ENCODE measurements at regions not wholly inside any gene's neighbourhood (a gene's known extent, or its start where the extent isn't known, plus 50 kb on each side); places are given as distances from the start of the nearest gene placed in this dataset.
"Not testable (repeated sequence)": the region's sequence is repeated elsewhere in the genome, so short reads cannot be mapped to it uniquely, and the experiment has no call there.

DNA sequence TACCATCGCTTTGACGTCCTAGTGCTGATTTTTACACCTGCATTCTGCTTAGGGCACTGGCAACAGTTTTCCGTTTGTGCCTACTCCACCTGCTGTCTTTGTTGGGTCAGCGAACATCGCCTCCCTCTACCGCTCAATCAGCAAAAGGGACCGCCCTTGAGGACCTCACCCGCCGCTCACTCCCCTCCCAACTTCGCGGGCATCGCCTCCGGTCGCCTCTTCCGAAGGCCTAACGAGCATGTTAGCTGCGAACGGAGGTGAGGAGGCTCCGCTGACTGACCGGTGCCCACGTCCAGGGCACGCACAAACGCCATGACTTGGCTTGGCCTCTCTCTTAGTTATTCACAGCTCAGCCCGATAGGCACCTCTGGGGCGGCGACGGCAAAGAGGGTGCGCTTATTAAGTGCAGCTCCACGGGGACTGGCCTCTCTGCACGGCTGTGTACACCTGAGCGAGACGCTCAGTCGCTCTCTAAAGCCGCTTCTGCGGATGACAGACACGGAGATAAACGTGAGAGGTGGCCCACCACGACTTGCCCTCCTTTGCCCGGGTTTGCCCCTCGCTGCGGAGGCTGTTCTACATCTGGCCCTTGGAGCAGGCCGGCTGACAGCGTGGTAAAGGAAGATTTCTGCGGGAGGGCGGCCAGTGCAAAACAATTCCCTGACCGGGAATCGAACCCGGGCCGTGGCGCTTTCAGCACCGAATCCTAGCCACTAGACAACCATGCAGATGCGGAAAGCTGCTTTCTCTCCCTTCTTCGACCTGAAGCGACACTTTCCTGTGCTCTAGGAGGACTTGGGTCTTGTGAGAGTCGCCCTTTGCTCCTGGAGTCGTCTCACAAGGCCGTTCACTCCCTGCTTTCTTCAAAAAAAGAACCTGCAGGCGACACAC, 81.6 kb upstream of the FCGR1A start:
- DNase-seq: not testable (repeated sequence)

DNA sequence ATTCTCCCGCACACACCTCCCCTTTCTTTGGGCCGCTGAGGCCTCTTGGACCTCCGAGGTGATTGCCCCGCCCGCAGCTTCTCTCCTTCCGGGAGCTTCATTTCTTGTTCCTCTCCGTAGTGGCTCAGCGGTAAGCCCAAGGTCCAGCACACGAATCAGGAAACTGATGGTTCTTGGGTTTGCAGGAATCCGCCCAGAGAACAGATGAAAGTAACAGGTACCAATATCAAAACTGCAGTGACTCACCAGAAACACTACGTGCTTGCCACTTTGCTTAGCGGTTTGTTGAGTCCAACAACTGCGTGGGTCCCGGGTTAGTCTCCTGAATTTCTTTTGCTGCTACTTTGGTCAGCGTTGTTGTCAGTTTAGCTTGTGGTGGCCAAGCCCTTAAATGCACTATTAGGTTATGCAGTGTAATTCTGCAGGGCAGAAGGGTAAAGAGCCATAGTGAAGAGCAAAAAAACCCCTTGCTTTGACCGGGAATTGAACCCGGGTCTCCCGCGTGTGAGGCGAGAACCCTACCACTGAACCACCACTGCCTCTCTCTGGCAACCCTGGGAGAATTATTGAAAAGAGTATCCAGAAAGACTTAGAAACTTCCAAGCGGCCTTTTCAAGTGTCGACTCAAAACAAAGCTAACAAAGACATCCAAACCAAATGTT, 74.2 kb upstream of the FCGR1A start:
- DNase-seq: peak; percentile 37

DNA sequence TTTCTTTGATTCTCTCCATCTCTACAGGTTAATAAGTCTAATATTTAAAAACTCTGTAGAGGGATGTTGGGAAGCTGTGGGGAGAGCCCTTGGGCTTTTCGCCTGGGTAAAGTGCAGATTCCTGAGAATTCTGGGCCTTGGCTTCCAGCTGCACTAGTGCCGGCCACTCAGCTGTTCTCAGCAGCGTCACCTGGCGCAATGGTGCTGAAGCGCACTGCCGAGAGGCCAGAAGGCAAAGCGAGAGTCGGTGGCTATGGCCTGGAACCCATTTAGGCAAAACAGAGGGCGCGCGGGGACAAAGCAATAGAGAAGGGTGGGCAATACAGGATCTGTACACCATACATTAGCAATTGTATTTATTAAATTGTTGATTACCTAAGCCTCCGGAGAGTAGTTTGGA, 70.8 kb upstream of the FCGR1A start:
- not testable (repeated sequence) for DNase-seq

DNA sequence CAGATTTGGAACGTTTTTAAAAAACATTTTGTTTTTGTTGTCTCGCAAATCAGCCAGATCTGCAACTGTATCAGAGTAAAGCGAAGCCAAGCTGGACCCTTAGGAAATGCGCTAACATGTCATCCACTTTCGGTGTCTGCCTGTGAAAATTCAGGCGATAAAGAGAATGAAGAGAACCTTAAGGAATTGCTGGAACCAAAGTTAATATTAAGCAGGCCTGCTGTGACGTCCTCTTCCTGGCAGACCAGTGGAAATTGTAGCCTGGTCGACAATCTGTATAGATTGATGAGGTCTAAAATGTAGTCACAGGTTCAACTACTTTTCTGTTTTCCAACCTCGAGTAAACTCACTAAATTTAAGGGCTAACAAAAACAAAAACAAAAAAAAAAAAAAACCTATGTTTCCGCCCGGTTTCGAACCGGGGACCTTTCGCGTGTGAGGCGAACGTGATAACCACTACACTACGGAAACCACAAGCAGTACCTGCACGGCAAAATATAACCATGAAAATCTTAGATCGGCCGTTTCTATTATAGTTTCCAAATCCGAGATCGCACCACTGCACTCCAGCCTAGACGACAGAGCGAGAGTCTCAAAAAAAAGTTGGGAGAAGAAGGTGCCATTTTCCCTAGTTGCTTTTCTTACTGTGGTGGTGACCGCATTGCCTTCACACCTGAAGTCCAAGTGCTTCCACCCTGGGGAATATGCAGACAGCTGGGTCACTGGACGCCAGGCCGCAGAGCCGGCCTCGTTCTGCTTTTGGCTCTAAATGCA, 70.2 kb upstream of the FCGR1A start:
- peak; percentile 1 for DNase-seq

DNA sequence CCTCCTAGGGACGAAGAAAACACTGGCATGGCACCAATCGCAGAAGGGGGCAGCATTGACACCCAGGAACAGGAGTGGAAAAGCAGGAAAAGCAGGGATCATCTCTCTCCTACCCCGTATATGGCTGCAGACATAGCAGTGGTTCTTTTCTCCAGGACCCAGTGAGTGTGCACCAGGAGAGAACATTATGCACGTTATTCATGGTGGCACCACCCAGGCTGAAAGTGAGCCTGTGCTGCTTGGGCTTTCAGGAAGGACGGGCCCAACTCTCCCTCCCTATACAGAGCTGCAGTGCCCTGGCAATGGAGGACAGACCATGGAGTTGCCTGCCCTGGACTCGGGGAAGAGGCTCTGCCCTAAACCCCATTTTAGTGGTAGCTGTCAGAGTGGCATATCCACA, 69.0 kb upstream of the FCGR1A start:
- not testable (repeated sequence) for DNase-seq

DNA sequence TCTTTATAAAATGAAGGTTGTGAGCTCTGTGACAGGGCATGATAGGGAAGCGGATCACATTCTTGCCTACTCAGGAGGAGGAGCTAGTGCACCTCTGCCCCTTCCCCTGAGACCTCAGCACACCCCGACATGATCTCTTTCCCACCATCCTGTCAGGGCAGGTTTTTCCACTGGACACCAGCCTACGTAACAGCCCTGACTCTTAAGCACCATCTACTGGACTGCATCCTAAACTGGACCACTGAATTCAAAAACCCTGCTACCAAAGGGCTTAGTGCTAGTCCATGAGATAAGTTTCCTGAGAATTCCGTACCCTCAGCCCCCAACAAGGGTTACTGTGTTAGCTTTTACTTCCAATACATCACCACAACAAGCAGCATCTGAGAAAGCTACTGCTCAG, 68.5 kb upstream of the FCGR1A start:
- DNase-seq: not testable (repeated sequence)

DNA sequence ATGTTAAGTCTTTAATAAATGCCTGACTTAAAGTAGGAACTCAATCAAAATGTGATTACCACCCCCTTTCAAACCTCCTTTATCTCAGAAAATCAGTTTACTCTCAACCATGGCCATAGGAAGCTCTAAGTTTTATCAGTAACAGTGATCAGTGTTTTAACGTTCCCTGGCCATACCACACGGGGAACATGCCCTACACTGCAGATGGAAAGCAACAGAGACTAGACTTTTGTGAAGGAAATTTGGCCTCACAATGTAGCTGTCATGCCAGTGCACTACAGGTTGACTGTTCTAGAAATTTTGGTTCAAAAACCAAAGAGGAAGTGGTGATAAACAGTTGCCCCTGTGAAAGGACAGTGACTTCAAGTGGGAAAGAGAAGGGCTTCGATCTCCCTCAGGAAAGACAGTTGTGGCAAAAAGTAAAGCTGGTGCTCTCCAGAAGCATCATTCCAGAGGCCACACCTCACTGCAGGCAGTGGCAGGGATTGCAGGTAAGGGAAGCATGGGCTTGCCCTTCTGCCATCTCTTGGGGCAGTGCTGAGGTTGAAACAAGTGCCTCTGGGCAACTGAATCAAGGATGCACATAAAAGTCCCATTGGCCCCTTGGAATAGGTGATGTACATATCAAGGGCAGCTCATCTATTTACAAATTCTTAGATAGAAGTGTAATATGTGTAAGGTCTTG, 57.7 kb upstream of the FCGR1A start:
- not testable (repeated sequence) for DNase-seq

DNA sequence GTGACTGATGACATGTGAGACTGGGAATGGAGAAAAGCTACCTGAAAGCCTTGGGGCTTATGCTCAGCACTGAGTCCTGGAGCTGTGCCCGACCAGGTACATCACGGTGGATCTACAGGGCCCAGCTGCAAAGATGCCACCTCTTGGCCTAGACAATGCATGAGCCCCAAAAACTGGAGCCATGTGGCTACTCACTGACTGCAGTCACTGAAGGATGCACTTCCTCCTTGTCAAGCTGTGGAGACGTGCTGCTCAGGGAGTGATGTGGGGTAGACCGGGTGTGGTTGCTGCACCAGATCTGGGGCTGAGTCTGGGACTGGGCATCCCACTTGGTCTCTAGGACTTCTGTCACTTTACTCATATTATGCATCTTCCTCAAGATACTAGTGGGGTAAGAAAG, 55.8 kb upstream of the FCGR1A start:
- not testable (repeated sequence) for DNase-seq

DNA sequence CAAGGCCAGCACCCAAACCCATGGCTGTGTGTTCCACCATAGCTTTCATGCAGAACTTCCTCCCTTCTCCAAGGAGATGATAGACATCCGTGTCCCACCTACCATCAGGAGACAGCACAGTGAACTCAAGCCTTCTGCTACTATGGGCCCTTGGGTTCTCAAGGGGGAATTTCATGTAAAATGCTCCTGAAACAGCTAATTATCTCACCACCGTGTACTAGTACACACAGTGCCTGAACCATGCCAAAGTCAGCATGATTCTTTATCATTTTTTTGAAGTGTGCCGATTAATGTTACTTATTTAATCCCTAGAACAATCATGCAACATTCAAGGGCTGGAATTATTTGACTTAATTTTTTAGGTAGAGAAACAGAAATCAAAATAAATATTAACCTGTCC, 53.9 kb upstream of the FCGR1A start:
- DNase-seq: not testable (repeated sequence)
